ENCODE measurements at regions not wholly inside any gene's neighbourhood (a gene's known extent, or its start where the extent isn't known, plus 50 kb on each side); places are given as distances from the start of the nearest gene placed in this dataset.

- peaks cover 15% of the 10 kb centered on the region for H3K9me3 Mint-ChIP-seq
- no peaks in the 10 kb centered on the region for H3K4me1 Mint-ChIP-seq
- H3K27ac Mint-ChIP-seq = no peak overlapping the region
- no peaks in the 10 kb centered on the region for H3K27me3 Mint-ChIP-seq (ENCODE audit: low read depth)
- H3K36me3 Mint-ChIP-seq = no peaks in the 10 kb centered on the region
- no peak for TF ChIP-seq CTCF (IDR thresholded peaks at IDR 0.05; ENCODE audit: unreplicated experiment)
- DNase-seq (ENCODE audit: low spot score in 2 of 2, unreplicated experiment in 2 of 2) = no peak
- no peak overlapping the region for H3K4me3 Mint-ChIP-seq
Measured at GRCh38 chr12:127310548-127310947, 956.4 kb upstream of the TMEM132C start.

GRCh38 chr12:127311720-127312364 lies 955.1 kb upstream of the TMEM132C start:
- Mint-ChIP-seq H3K4me3 (no peak overlapping the region), H3K27ac (no peak overlapping the region), H3K27me3 (ENCODE audit: low read depth) (no peaks in the 10 kb centered on the region), H3K9me3 (peaks cover 19% of the 10 kb centered on the region), H3K36me3 (no peaks in the 10 kb centered on the region), H3K4me1 (no peaks in the 10 kb centered on the region)
- DNase-seq (ENCODE audit: low spot score in 2 of 2, unreplicated experiment in 2 of 2) = no peak
- TF ChIP-seq CTCF (IDR thresholded peaks at IDR 0.05; ENCODE audit: unreplicated experiment) = no peak

- Mint-ChIP-seq H3K4me3 (no peak overlapping the region), H3K4me1 (no peaks in the 10 kb centered on the region), H3K27me3 (ENCODE audit: low read depth) (no peaks in the 10 kb centered on the region), H3K9me3 (peaks cover 23% of the 10 kb centered on the region), H3K36me3 (no peaks in the 10 kb centered on the region), H3K27ac (no peak overlapping the region)
- no peak for DNase-seq (ENCODE audit: low spot score in 2 of 2, unreplicated experiment in 2 of 2)
- TF ChIP-seq CTCF (IDR thresholded peaks at IDR 0.05; ENCODE audit: unreplicated experiment) = no peak
Measured at GRCh38 chr12:127324681-127325080, 942.3 kb upstream of the TMEM132C start.

- Mint-ChIP-seq H3K4me1 (no peaks in the 10 kb centered on the region), H3K36me3 (no peaks in the 10 kb centered on the region), H3K4me3 (no peak overlapping the region)
Measured at GRCh38 chr12:127327986-127328385, 939.0 kb upstream of the TMEM132C start.

GRCh38 chr12:127328867-127329266 lies 938.1 kb upstream of the TMEM132C start:
- no peak for DNase-seq (ENCODE audit: low spot score in 2 of 2, unreplicated experiment in 2 of 2)
- TF ChIP-seq CTCF (IDR thresholded peaks at IDR 0.05; ENCODE audit: unreplicated experiment) = no peak
- H3K27ac Mint-ChIP-seq = no peak overlapping the region
- no peaks in the 10 kb centered on the region for H3K27me3 Mint-ChIP-seq (ENCODE audit: low read depth)
- peaks cover 12% of the 10 kb centered on the region for H3K9me3 Mint-ChIP-seq
- no peaks in the 10 kb centered on the region for H3K36me3 Mint-ChIP-seq
- H3K4me1 Mint-ChIP-seq = no peaks in the 10 kb centered on the region
- H3K4me3 Mint-ChIP-seq = no peak overlapping the region

More at GRCh38 chr12:127327986-127328385, 939.0 kb upstream of the TMEM132C start:
- TF ChIP-seq CTCF (IDR thresholded peaks at IDR 0.05; ENCODE audit: unreplicated experiment) = no peak
- no peak for DNase-seq (ENCODE audit: low spot score in 2 of 2, unreplicated experiment in 2 of 2)
- H3K9me3 Mint-ChIP-seq = peaks cover 12% of the 10 kb centered on the region
- H3K27me3 Mint-ChIP-seq (ENCODE audit: low read depth) = no peaks in the 10 kb centered on the region
- no peak overlapping the region for H3K27ac Mint-ChIP-seq

GRCh38 chr12:127334365-127334764 lies 932.6 kb upstream of the TMEM132C start:
- TF ChIP-seq CTCF (IDR thresholded peaks at IDR 0.05; ENCODE audit: unreplicated experiment) = no peak
- Mint-ChIP-seq H3K27me3 (ENCODE audit: low read depth) (no peaks in the 10 kb centered on the region), H3K36me3 (no peaks in the 10 kb centered on the region), H3K4me1 (no peaks in the 10 kb centered on the region), H3K4me3 (no peak overlapping the region), H3K9me3 (peaks cover 11% of the 10 kb centered on the region), H3K27ac (no peak overlapping the region)
- DNase-seq (ENCODE audit: low spot score in 2 of 2, unreplicated experiment in 2 of 2) = no peak

All from mesothelial cell of epicardium (in vitro differentiated cells).